Kidney tubule cell (primary cell): ENCODE measurements at regions not wholly inside any gene's neighbourhood (a gene's known extent, or its start where the extent isn't known, plus 50 kb on each side); places are given as distances from the start of the nearest gene placed in this dataset.

Experiments
- DNase-seq: peaks from one replicate; pipeline ENCODE4 v3.0.0-alpha.2; 2018; ENCODE audit warnings: low spot score

- no peak for DNase-seq
These were observed 415.0 kb upstream of the SLITRK1 start for GRCh38 chr13:84297251-84297650.

DNA sequence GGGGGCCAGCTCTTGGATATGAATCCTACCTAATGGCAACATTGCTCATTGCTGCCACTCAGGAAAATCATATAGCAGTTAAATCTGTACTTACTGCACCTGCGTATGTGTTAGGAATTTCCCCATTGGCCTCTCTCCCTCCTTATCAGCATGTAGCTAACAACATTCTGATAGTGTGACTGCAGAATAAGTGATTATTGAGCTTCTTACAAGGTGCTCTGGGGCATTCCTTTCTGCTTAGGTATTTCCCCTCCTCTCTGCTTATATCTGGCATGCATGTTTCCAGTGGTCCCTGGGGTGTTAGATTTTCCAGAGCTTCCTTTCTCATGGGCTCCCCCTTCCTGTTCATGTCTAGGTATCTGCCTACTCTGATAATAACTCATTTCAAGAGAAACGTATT is 414.1 kb upstream of the SLITRK1 start:
- DNase-seq, result no peak

- DNase-seq, result no peak
These were observed 412.3 kb upstream of the SLITRK1 start for GRCh38 chr13:84294576-84294975.

GRCh38 chr13:84290386-84290785 is 408.1 kb upstream of the SLITRK1 start:
- no peak for DNase-seq

DNA sequence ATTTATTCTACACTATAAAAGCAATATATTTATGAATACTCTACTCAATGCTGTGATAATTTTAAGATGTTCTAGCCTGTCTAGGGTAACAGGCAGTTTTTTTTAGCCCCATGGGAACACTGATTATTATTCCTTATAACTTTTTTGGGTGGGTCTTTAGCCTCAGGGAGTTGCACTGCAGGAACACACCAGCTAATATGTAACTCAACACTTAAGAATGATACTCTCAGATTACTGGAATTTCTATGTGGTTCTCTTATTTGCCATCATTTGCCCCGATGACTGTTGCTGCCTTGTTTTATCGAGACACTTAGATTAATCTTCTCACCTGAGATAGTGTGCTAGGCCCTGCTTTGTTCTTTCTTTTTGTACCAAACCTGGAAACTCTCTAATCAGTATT is 396.9 kb upstream of the SLITRK1 start:
- DNase-seq, result no peak

DNA sequence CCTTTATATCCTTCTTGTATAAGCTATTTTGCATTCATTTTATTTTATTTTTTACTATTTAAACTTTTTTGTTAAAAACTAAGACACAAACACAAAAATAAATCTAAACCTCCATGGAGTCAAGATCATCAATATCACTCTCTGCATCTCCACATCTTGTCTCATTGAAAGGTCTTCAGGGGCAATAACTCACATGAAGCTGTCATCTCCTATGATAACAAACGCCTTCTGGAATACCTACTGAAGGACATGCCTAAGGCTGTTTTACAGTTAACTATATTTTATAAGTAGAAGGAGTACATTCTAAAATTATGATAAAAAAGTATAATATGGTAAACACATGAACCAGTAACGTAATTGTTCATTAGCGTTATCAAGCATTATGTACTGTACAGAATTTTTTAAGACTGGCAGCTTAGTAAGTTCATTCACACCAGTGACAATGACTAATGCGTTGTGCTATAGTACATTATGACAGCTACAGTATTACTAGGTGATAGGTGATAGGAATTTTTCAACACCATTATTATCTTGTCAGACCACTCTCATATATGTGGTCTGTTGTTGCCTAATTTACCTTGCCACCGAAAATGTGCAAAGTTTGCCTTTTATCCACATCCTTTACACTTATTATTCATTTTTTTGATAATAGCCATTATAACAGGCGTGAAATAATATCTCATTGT is 390.7 kb upstream of the SLITRK1 start:
- DNase-seq, result no peak

DNA sequence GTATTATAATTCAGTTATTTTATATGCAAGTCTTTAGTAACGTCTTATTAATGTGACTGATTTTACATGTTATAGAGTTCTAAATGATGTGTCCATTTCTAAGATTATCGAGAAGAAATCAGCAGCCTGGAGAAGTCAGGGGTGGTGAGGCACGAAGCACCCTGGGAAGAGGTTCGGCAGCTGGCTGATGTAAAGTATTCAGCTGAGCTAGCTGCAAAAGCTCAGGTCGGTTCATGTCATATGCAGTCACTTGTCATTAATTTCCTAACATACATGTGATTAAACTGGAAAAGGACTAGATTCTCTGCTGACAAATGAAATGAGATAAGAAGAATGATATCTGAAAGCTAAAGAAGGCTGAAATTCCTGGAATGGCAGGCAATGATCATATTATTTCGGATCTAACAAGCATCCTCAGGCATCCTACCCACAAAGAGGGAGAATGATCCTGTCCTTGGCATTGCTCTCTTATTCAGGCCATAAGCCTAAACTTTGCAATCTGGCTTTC is 383.0 kb upstream of the SLITRK1 start:
- no peak for DNase-seq

GRCh38 chr13:84263354-84264069 is 381.2 kb upstream of the SLITRK1 start:
- no peak for DNase-seq

GRCh38 chr13:84255226-84255797 is 373.0 kb upstream of the SLITRK1 start:
- no peak for DNase-seq

- no peak for DNase-seq
These were observed 367.2 kb upstream of the SLITRK1 start for GRCh38 chr13:84249463-84249862.

- DNase-seq, result no peak
These were observed 361.1 kb upstream of the SLITRK1 start for GRCh38 chr13:84243340-84243739.

DNA sequence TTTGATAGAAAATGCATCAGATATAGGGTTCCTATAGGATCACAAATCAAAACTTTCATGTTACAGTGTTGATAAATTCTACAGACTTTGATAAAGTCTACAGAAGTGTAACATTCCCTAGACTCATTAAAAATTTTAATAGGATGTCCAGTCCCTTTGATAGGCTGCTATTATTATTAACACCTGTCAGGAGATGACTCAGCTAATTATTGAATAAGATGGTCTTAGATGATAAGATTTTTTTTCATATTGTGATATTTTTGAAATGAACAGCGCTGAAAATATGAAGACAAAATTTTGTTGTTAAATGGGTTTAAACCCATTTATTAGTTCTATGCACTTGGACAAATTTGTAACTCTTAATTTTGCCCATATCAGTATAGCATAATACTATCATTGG is 356.8 kb upstream of the SLITRK1 start:
- no peak for DNase-seq

DNA sequence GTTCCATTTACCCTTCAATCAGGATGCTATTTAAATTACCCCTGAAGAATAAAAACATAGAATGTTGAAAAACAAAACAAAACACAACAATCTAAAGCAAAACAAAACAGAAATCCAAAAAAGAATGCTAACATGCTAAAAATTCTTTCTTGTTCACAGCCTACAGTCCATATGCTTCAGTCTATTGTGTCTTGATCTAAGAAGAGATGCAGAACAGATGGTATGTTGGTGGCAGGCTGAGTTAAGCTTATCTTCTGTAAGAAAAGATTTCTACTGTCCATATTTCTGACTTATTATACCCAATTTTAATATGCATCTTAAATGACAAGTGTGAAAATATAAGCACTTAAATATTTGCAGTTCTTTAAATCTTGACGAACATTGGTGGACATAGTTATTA is 356.1 kb upstream of the SLITRK1 start:
- no peak for DNase-seq

DNA sequence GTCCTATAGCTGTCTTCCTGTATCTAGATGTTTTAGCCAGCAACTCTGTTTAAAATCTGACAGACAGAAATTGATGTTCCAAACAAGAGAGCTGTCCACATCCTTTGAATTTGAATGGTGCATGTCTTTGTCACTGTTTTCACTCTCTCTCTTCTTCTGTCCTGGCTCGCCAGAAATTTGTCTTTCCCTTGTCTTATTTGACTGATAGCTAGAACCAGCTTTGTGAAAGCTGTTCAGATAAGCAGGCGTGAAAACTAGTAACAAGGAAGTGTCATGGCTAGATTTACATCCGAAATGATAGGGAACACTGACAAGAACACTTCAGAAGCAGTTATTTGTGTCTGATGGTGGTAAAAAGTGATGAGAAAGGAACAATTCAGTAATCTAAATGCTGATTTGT is 354.9 kb upstream of the SLITRK1 start:
- no peak for DNase-seq

- DNase-seq, result no peak
These were observed 352.1 kb upstream of the SLITRK1 start for GRCh38 chr13:84234416-84234815.

DNA sequence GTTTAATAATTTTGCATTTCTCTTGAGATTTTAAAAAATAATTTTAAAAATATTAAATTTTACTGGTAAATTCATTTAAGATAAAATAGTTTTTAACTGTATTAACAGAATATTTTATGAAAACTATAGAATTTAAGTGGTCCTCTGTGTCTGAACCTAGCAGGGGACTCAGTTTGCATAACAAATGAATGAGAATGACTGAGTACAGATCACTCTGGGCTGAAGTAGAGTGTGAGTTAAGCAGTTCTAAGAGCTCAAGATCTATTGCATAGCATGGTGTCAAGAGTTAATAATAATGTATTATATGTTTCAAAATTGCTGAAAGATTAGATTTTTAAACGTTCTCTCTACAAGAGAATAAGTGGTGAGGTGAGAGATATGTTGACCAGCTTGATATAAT is 348.3 kb upstream of the SLITRK1 start:
- no peak for DNase-seq

DNA sequence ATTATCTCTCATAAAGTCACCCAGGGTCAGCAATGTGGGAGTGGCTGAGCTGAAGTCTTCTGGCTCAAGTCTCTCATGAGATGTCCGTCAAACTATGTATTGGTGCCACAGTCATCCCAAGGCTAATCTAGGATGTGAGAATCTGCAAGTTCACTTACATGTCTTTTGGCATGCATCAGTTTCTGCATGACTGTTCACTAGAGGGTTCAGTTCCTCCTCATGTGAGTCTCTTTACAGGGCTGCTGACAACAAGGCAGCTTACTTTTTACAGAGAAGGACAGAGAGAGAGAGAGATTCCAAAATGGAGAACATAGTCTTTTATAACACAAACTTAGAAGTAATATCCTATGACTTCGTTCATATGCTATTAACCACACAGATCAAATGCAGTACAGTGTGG is 328.8 kb upstream of the SLITRK1 start:
- DNase-seq, result no peak

DNA sequence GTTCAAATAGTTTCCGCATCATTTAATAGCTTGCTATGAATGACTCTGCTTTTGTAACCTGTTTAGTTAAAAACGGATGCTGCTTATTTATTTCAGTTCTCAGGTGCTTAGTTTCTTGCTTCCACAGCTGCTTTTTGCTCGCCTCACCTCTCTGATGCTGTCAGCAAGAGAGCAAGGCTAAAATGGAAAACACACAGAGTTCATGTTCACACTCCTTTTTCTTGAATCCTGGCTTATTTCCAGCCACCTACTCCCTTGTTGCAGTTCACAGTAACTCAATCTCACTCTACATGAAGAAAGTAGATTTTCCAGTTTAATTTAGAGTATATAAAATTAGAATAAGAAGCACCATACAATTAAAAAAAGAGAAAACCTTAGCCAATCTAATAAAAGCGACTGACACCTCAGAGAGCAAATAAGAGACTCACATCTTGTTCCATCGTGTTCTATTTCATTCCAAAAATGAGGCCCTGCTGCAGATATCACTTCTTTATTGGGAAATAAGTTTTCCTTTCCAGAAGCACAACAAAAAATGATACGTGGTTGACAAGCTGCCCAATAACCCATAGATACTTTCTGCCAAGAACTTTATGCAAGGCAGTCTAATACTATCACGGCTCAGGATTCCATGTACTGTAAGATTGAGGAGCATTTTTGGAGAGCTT is 326.1 kb upstream of the SLITRK1 start:
- no peak for DNase-seq

DNA sequence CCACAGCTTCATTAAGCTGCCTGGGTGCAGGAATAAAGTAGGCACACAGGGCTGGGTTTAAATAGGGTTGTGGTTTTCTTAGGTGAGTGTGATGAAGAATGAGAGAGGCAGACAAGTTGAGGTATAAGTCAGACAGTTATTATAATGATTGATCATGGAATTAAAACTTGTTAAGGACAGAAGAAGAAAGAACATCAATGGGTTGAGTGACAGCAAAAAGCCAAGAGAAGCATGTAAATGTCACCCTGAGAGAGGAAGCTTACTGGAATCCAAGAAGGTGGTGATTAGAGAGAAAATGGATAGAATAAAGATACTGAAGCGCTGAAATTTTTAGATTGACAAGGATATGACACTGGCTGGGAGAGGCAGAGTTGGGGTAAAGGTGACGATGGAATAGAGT is 325.2 kb upstream of the SLITRK1 start:
- no peak for DNase-seq

GRCh38 chr13:84200971-84201370 is 318.7 kb upstream of the SLITRK1 start:
- no peak for DNase-seq

DNA sequence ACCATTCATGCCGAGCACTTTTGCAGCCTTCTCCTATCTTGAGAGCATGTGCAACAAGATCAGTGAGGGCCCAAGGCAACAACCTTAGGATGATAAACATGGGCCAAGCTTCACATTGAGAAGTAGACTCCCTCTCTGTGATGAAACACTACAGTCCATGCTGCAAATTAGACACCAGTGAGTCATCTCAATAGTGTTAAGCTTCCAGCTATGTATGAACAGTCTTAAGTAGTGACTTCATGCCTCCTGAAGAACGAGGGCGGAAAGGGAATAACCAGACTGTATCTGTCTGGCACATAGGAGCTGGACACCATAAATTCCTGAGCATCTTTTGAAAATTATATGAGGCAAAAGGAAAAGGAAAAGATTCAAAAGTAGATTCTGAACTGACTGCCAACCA is 309.9 kb upstream of the SLITRK1 start:
- DNase-seq, result peak; percentile 53

GRCh38 chr13:84191139-84191538 is 308.9 kb upstream of the SLITRK1 start:
- DNase-seq, result no peak

DNA sequence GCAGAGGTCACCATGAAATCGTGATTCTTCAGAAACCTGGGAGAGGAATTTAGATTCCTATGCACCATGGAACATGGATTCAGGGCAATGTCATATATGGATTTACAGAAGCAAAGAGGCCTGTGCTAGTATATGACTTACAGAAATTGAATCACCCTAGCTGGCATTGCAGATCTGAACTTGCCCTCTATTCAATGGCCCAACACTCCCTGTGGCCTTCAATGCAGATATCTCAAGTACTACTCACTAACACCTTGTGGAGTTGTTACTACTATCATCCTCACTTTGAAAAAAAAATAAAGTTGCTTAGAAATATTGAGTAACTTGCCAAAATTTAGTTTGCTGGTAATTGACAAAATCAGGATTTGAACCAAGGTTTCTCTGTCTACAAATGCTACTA is 305.4 kb upstream of the SLITRK1 start:
- no peak for DNase-seq
